ENCODE measurements at regions not wholly inside any gene's neighbourhood (a gene's known extent, or its start where the extent isn't known, plus 50 kb on each side); places are given as distances from the start of the nearest gene placed in this dataset.

DNA sequence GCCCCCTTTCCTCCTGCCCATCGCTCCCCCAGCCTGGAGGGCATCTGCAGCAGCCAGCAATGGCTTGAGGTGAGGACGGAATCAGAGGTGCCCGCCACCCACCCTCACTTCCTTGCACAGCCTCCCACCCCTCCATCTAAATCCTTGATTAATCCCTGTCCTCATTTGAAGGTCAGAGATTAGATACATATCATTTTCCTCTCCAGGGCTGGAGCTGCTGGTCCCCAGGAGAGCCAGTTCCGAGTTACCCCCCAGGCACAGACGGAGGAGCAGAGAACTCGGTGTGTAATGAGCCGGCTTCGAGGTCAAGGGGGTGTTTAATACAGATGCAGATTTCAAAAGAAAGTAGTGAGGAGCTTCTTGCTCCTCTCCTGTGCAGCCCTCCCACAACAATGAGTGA is 542.1 kb downstream of the MN1 start:
- H3K4me1 ChIP-seq = no peaks in the 10 kb centered on the region
- DNase-seq (ENCODE audit: low spot score) = no peak
- TF ChIP-seq, protein P1, sequence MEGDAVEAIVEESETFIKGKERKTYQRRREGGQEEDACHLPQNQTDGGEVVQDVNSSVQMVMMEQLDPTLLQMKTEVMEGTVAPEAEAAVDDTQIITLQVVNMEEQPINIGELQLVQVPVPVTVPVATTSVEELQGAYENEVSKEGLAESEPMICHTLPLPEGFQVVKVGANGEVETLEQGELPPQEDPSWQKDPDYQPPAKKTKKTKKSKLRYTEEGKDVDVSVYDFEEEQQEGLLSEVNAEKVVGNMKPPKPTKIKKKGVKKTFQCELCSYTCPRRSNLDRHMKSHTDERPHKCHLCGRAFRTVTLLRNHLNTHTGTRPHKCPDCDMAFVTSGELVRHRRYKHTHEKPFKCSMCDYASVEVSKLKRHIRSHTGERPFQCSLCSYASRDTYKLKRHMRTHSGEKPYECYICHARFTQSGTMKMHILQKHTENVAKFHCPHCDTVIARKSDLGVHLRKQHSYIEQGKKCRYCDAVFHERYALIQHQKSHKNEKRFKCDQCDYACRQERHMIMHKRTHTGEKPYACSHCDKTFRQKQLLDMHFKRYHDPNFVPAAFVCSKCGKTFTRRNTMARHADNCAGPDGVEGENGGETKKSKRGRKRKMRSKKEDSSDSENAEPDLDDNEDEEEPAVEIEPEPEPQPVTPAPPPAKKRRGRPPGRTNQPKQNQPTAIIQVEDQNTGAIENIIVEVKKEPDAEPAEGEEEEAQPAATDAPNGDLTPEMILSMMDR (IDR thresholded peaks at IDR 0.05) = no peak
- no peaks in the 10 kb centered on the region for H3K36me3 ChIP-seq
- H3K27me3 ChIP-seq = no peaks in the 10 kb centered on the region
- H3K27ac ChIP-seq = no peak overlapping the region
- peaks cover 0 to 21% of the 10 kb centered on the region in 2 donors for H3K9me3 ChIP-seq
- no peak overlapping the region for H3K4me3 ChIP-seq

DNA sequence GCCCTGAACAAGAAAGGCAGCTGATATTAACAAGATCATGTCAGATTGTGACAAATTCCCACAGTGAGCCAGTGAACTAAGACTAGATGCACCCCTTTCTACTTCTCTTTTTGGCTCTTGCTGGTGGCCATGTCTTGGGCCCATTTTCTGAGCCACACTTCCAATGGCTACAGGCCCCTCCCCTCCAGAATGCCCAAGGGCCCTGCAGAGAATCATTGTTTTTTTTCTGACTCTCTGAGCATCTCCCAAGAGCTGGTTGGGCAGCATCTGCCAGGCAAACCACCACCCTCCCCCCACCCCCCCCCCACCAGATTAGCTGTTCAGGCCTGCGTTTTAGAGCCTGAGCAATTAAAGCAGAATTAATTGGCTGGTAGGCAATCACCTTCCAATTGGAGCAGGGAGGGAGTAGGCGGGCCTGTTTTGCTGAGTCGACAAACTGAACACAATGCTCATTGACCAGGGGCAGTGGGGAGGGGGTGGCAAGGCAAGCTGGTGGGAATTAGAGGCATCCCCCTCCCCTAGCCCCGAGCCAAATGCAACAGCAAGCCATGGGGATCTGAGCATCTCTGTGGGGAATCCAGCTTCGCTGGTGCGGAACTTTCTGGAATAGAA is 541.4 kb downstream of the MN1 start:
- no peak overlapping the region for H3K27ac ChIP-seq
- TF ChIP-seq, protein P1 (IDR thresholded peaks at IDR 0.05) = no peak
- no peaks in the 10 kb centered on the region for H3K27me3 ChIP-seq
- H3K9me3 ChIP-seq = peaks cover 0 to 14% of the 10 kb centered on the region in 2 donors
- no peaks in the 10 kb centered on the region for H3K4me1 ChIP-seq
- no peak for DNase-seq (ENCODE audit: low spot score)
- H3K36me3 ChIP-seq = no peaks in the 10 kb centered on the region
- H3K4me3 ChIP-seq = no peak overlapping the region

DNA sequence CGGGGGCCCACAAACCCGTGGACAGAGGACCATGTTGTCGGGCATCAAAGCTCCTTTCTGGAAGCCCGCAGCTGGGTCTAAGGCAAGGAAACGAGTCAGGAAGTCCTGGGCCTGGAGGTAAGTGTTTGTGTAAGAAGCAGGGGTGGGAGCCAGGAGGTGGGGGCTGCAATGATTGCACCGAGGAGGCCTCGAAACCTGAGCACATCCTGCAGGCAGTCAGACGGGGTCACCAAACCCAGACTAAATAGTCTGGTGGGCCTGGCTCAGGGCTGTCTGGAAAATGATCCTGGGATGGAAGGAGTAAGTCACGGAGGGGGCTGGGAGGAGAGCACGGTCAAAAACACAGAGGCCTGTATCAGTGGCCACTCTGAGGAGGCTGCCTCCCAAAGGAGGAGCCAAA is 539.2 kb downstream of the MN1 start:
- Histone ChIP-seq H3K36me3 (no peaks in the 10 kb centered on the region), H3K27ac (no peak overlapping the region), H3K27me3 (no peaks in the 10 kb centered on the region), H3K4me1 (no peaks in the 10 kb centered on the region), H3K4me3 (no peak overlapping the region), H3K9me3 (no peaks in the 10 kb centered on the region)
- DNase-seq (ENCODE audit: low spot score) = no peak
- TF ChIP-seq, protein P1 (IDR thresholded peaks at IDR 0.05) = no peak

DNA sequence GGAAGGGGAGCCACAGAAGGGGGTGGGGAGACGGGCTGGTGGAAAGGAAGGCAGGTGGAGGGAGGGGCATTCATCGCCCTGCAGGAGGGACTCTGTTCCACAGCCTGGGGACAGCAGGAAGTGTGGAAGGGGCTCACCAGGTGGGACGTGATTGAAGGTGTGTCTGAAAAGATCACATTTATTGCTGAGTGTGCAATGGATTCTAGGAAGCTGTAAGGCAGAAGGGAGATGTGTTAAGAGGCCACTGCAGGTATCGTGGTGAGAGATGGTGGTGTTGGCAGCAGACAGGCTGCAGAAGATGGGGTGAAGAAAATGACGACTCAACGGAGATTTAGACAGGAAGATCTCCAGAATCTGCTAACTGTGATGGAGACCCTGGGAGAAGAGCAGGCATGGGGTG is 537.4 kb downstream of the MN1 start:
- H3K9me3 ChIP-seq = no peaks in the 10 kb centered on the region
- no peaks in the 10 kb centered on the region for H3K4me1 ChIP-seq
- no peaks in the 10 kb centered on the region for H3K27me3 ChIP-seq
- H3K27ac ChIP-seq = no peak overlapping the region
- no peaks in the 10 kb centered on the region for H3K36me3 ChIP-seq
- no peak for DNase-seq (ENCODE audit: low spot score)
- TF ChIP-seq, protein P1 (IDR thresholded peaks at IDR 0.05) = no peak
- no peak overlapping the region for H3K4me3 ChIP-seq

DNA sequence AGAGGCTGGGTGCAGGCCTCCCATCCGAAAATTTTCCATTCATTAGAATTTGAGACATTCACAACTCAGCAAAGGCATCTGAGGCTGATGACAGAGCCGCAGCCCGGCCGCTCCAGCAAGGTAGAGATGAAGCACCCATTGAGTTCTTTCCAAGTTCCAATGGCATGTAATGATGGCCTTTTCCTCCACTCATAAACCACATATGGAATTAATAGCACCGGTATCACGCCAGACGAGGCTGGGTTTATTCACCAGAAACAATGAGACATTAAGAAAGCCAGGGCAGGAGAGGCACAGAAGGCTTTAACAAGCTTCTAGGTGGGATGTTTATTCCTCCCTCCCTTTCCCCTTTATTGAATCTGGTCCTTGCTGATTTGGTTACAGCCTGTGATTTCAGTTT is 534.4 kb downstream of the MN1 start:
- DNase-seq (ENCODE audit: low spot score) = no peak
- Histone ChIP-seq H3K4me1 (peaks cover 0 to 6% of the 10 kb centered on the region in 2 donors), H3K27me3 (no peaks in the 10 kb centered on the region), H3K27ac (no peak overlapping the region), H3K4me3 (no peak overlapping the region), H3K36me3 (no peaks in the 10 kb centered on the region), H3K9me3 (no peaks in the 10 kb centered on the region)
- TF ChIP-seq, protein P1 (IDR thresholded peaks at IDR 0.05) = no peak

Data from right atrium auricular region (tissue), 2 donors.